Subcutaneous abdominal adipose tissue (tissue), 5 donors: ENCODE measurements at regions not wholly inside any gene's neighbourhood (a gene's known extent, or its start where the extent isn't known, plus 50 kb on each side); places are given as distances from the start of the nearest gene placed in this dataset.
A peak's percentile ranks its signal among the peaks of the same experiment; 100 is the strongest.
"Not testable (repeated sequence)": the region's sequence is repeated elsewhere in the genome, so short reads cannot be mapped to it uniquely, and the experiment has no call there.

Source experiments
- H3K27ac ChIP-seq: one replicate; pipeline ENCODE4 v1.7.0; 2013; ENCODE audit warnings: low read depth, mild to moderate bottlenecking, inconsistent platforms, low read length, moderate library complexity
- H3K27me3 ChIP-seq, 5 donors: one replicate each; pipeline ENCODE4 v1.7.0; 2013; ENCODE audit warnings: low read length in 5 of 5, inconsistent platforms in 1 of 5; ENCODE audit not compliant: control insufficient read depth in 5 of 5, insufficient read depth in 4 of 5
- H3K36me3 ChIP-seq, 5 donors: one replicate each; pipeline ENCODE4 v1.7.0; 2013; ENCODE audit warnings: low read length in 5 of 5; ENCODE audit not compliant: control insufficient read depth in 5 of 5, insufficient read depth in 5 of 5
- H3K4me1 ChIP-seq, 5 donors: one replicate each; pipeline ENCODE4 v1.7.0; 2013; ENCODE audit warnings: low read length in 5 of 5, mild to moderate bottlenecking in 3 of 5, moderate library complexity in 1 of 5; ENCODE audit not compliant: control insufficient read depth in 5 of 5, insufficient read depth in 5 of 5
- H3K4me3 ChIP-seq, 5 donors: one replicate each; pipeline ENCODE4 v1.7.0; 2013; ENCODE audit warnings: low read length in 5 of 5, low read depth in 1 of 5
- H3K9ac ChIP-seq, 5 donors: one replicate each; pipeline ENCODE4 v1.7.0; 2013; ENCODE audit warnings: low read length in 5 of 5, mild to moderate bottlenecking in 4 of 5, moderate library complexity in 3 of 5
- H3K9me3 ChIP-seq, 5 donors: one replicate each; pipeline ENCODE4 v1.7.0; 2013; ENCODE audit warnings: low read length in 5 of 5; ENCODE audit not compliant: control insufficient read depth in 5 of 5
- donor health status: healthy.
- donor health status: healthy.
- donor health status: healthy.
- donor health status: healthy.
- donor health status: healthy.

- H3K36me3 ChIP-seq, H3K27ac ChIP-seq, H3K9ac ChIP-seq, H3K4me3 ChIP-seq: not testable (repeated sequence)
- peaks cover 2 to 12% (median 6%) of the 10 kb centered on the region in 5 donors for H3K27me3 ChIP-seq
- peaks cover 0 to 10% (median 6%) of the 10 kb centered on the region in 5 donors for H3K4me1 ChIP-seq
- H3K9me3 ChIP-seq = peaks cover 5 to 19% (median 13%) of the 10 kb centered on the region in 5 donors
Observed at GRCh38 chr9:63812822-63813221, 1472.2 kb downstream of the FOXD4L5 start.

- H3K9ac ChIP-seq, H3K27me3 ChIP-seq, H3K9me3 ChIP-seq, H3K4me1 ChIP-seq, H3K36me3 ChIP-seq, H3K4me3 ChIP-seq, H3K27ac ChIP-seq: not testable (repeated sequence)
Observed at GRCh38 chr9:63804205-63804604, 1480.8 kb downstream of the FOXD4L5 start.

GRCh38 chr9:63794081-63794685, 1490.8 kb downstream of the FOXD4L5 start:
- not testable (repeated sequence) for H3K9me3 ChIP-seq, H3K9ac ChIP-seq, H3K27ac ChIP-seq, H3K4me3 ChIP-seq, H3K36me3 ChIP-seq, H3K4me1 ChIP-seq, H3K27me3 ChIP-seq

- peaks cover 0 to 11% (median 6%) of the 10 kb centered on the region in 5 donors for H3K9me3 ChIP-seq
- not testable (repeated sequence) for H3K36me3 ChIP-seq, H3K9ac ChIP-seq, H3K27ac ChIP-seq, H3K27me3 ChIP-seq, H3K4me1 ChIP-seq
- peak overlapping the region in 1 of 5 donors; percentile 8 for H3K4me3 ChIP-seq
Observed at GRCh38 chr9:63787454-63787853, 1497.6 kb downstream of the FOXD4L5 start.

- H3K27ac ChIP-seq, H3K9ac ChIP-seq, H3K4me3 ChIP-seq, H3K36me3 ChIP-seq, H3K4me1 ChIP-seq, H3K27me3 ChIP-seq: not testable (repeated sequence)
- peaks cover 0 to 16% (median 6%) of the 10 kb centered on the region in 5 donors for H3K9me3 ChIP-seq
Observed at GRCh38 chr9:63785059-63785458, 1500.0 kb downstream of the FOXD4L5 start.

- not testable (repeated sequence) for H3K27me3 ChIP-seq, H3K27ac ChIP-seq, H3K9ac ChIP-seq, H3K4me3 ChIP-seq, H3K36me3 ChIP-seq, H3K4me1 ChIP-seq
- H3K9me3 ChIP-seq = peaks cover 0 to 16% (median 6%) of the 10 kb centered on the region in 5 donors
Observed at GRCh38 chr9:63784421-63784820, 1500.6 kb downstream of the FOXD4L5 start.

GRCh38 chr9:63781817-63782439, 1503.1 kb downstream of the FOXD4L5 start:
- H3K9me3 ChIP-seq, H3K27ac ChIP-seq, H3K27me3 ChIP-seq, H3K4me3 ChIP-seq, H3K36me3 ChIP-seq, H3K9ac ChIP-seq, H3K4me1 ChIP-seq: not testable (repeated sequence)

GRCh38 chr9:63781390-63781789, 1503.6 kb downstream of the FOXD4L5 start:
- H3K4me1 ChIP-seq, H3K27me3 ChIP-seq, H3K9ac ChIP-seq, H3K4me3 ChIP-seq, H3K9me3 ChIP-seq, H3K36me3 ChIP-seq, H3K27ac ChIP-seq: not testable (repeated sequence)

- H3K9me3 ChIP-seq, H3K27me3 ChIP-seq, H3K36me3 ChIP-seq, H3K9ac ChIP-seq, H3K4me3 ChIP-seq, H3K27ac ChIP-seq, H3K4me1 ChIP-seq: not testable (repeated sequence)
Observed at GRCh38 chr9:63776220-63776619, 1508.8 kb downstream of the FOXD4L5 start.

- not testable (repeated sequence) for H3K4me3 ChIP-seq, H3K27me3 ChIP-seq, H3K4me1 ChIP-seq, H3K36me3 ChIP-seq, H3K9ac ChIP-seq, H3K27ac ChIP-seq, H3K9me3 ChIP-seq
Observed at GRCh38 chr9:63775092-63775426, 1510.0 kb downstream of the FOXD4L5 start.
